Epithelial cell of esophagus (primary cell): ENCODE measurements at regions not wholly inside any gene's neighbourhood (a gene's known extent, or its start where the extent isn't known, plus 50 kb on each side); places are given as distances from the start of the nearest gene placed in this dataset.

Source experiments
- DNase-seq: peaks from one replicate; pipeline ENCODE4 v3.0.0; 2010; ENCODE audit warnings: low read depth
- H3K4me3 ChIP-seq: 2 replicates; pipeline ENCODE4 v1.5.1; 2011; ENCODE audit warnings: mild to moderate bottlenecking, low read length, control low read depth
- TF ChIP-seq, protein P1 (sequence below): IDR thresholded peaks from 2 replicates; pipeline ENCODE4 v1.5.1; 2011; ENCODE audit warnings: low read depth, mild to moderate bottlenecking, low read length, control low read depth, inconsistent platforms; ENCODE audit not compliant: insufficient read depth; ENCODE audit errors: missing control alignments

- no peak for DNase-seq
- no peak overlapping the region for H3K4me3 ChIP-seq
- TF ChIP-seq, protein P1, sequence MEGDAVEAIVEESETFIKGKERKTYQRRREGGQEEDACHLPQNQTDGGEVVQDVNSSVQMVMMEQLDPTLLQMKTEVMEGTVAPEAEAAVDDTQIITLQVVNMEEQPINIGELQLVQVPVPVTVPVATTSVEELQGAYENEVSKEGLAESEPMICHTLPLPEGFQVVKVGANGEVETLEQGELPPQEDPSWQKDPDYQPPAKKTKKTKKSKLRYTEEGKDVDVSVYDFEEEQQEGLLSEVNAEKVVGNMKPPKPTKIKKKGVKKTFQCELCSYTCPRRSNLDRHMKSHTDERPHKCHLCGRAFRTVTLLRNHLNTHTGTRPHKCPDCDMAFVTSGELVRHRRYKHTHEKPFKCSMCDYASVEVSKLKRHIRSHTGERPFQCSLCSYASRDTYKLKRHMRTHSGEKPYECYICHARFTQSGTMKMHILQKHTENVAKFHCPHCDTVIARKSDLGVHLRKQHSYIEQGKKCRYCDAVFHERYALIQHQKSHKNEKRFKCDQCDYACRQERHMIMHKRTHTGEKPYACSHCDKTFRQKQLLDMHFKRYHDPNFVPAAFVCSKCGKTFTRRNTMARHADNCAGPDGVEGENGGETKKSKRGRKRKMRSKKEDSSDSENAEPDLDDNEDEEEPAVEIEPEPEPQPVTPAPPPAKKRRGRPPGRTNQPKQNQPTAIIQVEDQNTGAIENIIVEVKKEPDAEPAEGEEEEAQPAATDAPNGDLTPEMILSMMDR, result no peak
Observed at GRCh38 chr10:93245147-93245546, 171.5 kb downstream of the CYP26A1 start.

GRCh38 chr10:93245779-93246178, 172.1 kb downstream of the CYP26A1 start:
- TF ChIP-seq, protein P1, result no peak
- no peak for DNase-seq
- no peak overlapping the region for H3K4me3 ChIP-seq

GRCh38 chr10:93248583-93249227, 175.0 kb downstream of the CYP26A1 start:
- TF ChIP-seq, protein P1, result no peak

DNA sequence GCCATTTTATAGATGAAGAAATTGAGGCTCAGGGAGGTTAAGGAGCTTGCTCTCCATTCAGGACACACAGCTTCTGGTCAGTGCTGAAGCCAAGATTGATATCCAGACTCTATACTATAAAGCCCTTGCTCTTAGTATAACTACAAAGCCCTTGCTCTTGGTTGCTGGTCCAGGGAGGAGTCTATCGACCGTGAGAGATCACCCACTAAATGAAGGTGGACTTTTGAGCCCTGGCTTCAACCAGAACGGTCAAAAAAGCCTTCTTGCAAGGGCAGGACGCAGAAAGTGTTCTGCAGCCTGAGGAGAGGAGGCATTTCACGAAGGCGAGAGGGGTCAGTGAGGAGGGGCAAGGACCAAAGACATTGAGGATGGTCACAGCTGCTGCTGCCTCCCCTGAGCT, 176.3 kb downstream of the CYP26A1 start:
- no peak for DNase-seq
- H3K4me3 ChIP-seq, result no peak overlapping the region
- TF ChIP-seq, protein P1, result no peak

More at GRCh38 chr10:93248583-93249227, 175.0 kb downstream of the CYP26A1 start:
- no peak overlapping the region for H3K4me3 ChIP-seq
- DNase-seq, result no peak

DNA sequence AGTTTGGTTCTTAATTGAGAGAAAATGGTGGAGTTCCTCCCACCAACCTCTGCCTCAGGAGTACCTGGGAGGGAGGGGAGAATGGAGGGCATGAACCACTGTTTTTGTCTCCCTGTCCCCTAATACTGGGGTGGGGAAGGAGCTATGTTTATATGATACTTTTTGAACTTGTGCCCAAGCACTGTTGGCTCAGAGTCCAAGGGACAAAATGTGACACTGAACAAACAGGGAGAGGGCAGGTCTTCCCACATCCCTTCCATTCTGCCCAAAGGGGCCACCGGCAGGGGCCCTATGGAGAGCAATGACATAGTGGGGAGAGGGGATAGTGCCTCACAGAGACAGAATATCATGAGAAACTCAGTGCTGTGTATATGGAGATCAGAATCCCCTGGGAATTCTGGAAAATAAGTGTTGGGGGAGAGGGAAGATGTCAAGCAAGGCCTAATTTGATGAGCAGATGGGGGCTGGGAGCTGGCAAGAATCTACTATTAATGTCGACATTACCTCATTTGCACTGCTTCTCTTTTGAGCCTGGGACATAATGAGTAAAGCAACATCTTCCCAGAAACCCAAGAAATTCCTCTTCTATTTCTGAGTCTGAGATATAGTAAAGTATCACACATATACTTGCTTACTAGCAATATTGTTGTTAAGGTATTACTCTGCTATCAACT, 180.6 kb downstream of the CYP26A1 start:
- TF ChIP-seq, protein P1, result no peak
- no peak overlapping the region for H3K4me3 ChIP-seq
- no peak for DNase-seq

- TF ChIP-seq, protein P1, result no peak
- no peak for DNase-seq
- H3K4me3 ChIP-seq, result no peak overlapping the region
Observed at GRCh38 chr10:93255546-93255945, 181.9 kb downstream of the CYP26A1 start.
